Right lobe of liver (tissue), 6 donors: ENCODE measurements at regions not wholly inside any gene's neighbourhood (a gene's known extent, or its start where the extent isn't known, plus 50 kb on each side); places are given as distances from the start of the nearest gene placed in this dataset.

Source experiments
- ATAC-seq, 4 donors: fragments of 200-7000 bp; cut with Tn5 transposase; one replicate each; pipeline ENCODE4 v1.9.1; 2020; ENCODE audit warnings: mild to moderate bottlenecking in 4 of 4, moderate library complexity in 4 of 4
- DNase-seq, 3 donors: peaks; one replicate each; pipeline ENCODE4 v3.0.0-alpha.2; 2020
- H3K27ac ChIP-seq, 3 donors: fragments of 200-600 bp; one replicate each; pipeline ENCODE4 v1.8.0; 2022
- H3K27me3 ChIP-seq, 2 donors: fragments of 200-600 bp; one replicate each; pipeline ENCODE4 v1.8.0; 2022
- H3K36me3 ChIP-seq, 4 donors: fragments of 200-600 bp; sonication (generic) in 1 of 4; one replicate each; pipeline versions ENCODE4 v1.5.1 to v1.8.0; 2017 to 2022; ENCODE audit warnings: control low read depth in 1 of 4
- H3K4me1 ChIP-seq, 4 donors: fragments of 200-600 bp; sonication (generic) in 1 of 4; one replicate each; pipeline versions ENCODE4 v1.5.1 to v1.8.0; 2017 to 2022; ENCODE audit warnings: control low read depth in 1 of 4
- H3K4me3 ChIP-seq, 3 donors: fragments of 200-600 bp; one replicate each; pipeline ENCODE4 v1.8.0; 2022
- H3K9me3 ChIP-seq, 4 donors: fragments of 200-600 bp; sonication (generic) in 1 of 4; one replicate each; pipeline versions ENCODE4 v1.5.1 to v1.8.0; 2017 to 2022; ENCODE audit warnings: control low read depth in 1 of 4
- POLR2A ChIP-seq: fragments of 450-650 bp; IDR thresholded peaks from one replicate; pipeline ENCODE4 v1.6.1; 2017; ENCODE audit warnings: antibody characterized with exemption, mild to moderate bottlenecking
- WGBS: methylation state at CpG from one replicate; pipeline ENCODE4 v1.1.6; 2018; ENCODE audit warnings: low coverage, low lambda C conversion rate; ENCODE audit not compliant: insufficient coverage; ENCODE audit errors: missing lambda C conversion rate; 5-methylcytosine and 5-hydroxymethylcytosine counted together
- intact Hi-C, 2 donors: fragments of 100-400 bp; cut with DNase I; formaldehyde crosslinking; loops; one replicate each; pipeline versions ENCODE4 v1.11.2 to v1.14.1; 2022
- TF ChIP-seq, protein P1 (sequence below), 4 donors: fragments of 200-600 bp in 3 of 4; fragments of 450-650 bp in 1 of 4; IDR thresholded peaks; one replicate each; pipeline versions ENCODE4 v1.5.1 to v1.8.0; 2016 to 2022; ENCODE audit warnings: antibody characterized with exemption in 4 of 4, mild to moderate bottlenecking in 2 of 4
- donor health status: DM: no; HTN: yes; CAD: no.
- donor health status: DM: no; HTN: no; CAD: no.
- donor health status: DM: no; HTN: no; CAD: no.
- donor health status: DM: no; HTN: yes; CAD: no.
- donor health status: DM: no; HTN: yes; CAD: no.

DNA sequence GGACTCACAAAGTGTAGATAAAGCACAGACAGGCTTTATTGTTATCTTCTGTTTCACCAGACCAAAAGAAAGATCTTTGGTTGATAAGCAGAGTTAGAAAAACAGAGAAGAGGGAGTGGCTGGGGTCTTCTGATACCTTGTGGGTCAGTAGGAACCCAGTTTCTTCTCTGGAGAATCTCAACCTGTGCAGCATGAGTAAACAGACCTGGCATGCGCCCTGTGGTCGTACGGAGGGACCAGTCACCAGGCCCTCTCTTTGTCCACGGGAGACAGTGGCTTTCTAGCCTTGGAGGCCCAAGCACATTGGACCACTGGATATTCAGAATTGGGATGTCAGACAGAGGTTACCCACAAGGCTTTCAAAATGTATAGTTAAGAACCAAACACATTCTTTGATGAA is 418.9 kb upstream of the FANCL start:
- H3K36me3 ChIP-seq: no peaks in the 10 kb centered on the region
- 61% methylated on average over 4 of the region's 4 CpGs for WGBS
- intact Hi-C loops: no loop called here

DNA sequence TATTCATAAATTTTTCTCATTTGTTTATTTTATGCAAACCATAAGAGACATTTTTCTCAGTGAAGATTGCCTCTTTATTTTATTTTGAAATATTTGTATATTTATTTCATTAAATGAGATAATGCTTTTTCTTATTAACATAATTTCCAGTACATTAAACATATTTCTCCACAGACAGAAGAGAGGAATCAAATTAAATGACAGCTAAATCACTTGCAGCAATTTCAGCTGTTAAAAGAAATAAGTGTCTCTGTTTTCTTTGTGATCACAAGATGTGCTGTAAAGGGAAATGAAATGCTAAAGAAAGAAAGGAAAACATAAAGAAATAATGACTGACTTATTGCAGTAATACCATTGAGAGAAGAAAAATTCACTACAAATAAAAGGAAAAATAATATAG is 414.0 kb upstream of the FANCL start:
- ATAC-seq: no peak
- no peak overlapping the region for H3K4me3 ChIP-seq
- intact Hi-C loops: no loop called here
- no peaks in the 10 kb centered on the region for H3K27me3 ChIP-seq
- no peaks in the 10 kb centered on the region for H3K36me3 ChIP-seq
- no peak for DNase-seq
- no peaks in the 10 kb centered on the region for H3K9me3 ChIP-seq
- no peak overlapping the region for H3K27ac ChIP-seq
- no peak for TF ChIP-seq POLR2A
- TF ChIP-seq, protein P1, sequence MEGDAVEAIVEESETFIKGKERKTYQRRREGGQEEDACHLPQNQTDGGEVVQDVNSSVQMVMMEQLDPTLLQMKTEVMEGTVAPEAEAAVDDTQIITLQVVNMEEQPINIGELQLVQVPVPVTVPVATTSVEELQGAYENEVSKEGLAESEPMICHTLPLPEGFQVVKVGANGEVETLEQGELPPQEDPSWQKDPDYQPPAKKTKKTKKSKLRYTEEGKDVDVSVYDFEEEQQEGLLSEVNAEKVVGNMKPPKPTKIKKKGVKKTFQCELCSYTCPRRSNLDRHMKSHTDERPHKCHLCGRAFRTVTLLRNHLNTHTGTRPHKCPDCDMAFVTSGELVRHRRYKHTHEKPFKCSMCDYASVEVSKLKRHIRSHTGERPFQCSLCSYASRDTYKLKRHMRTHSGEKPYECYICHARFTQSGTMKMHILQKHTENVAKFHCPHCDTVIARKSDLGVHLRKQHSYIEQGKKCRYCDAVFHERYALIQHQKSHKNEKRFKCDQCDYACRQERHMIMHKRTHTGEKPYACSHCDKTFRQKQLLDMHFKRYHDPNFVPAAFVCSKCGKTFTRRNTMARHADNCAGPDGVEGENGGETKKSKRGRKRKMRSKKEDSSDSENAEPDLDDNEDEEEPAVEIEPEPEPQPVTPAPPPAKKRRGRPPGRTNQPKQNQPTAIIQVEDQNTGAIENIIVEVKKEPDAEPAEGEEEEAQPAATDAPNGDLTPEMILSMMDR (IDR thresholded peaks at IDR 0.05): no peak
- H3K4me1 ChIP-seq: no peaks in the 10 kb centered on the region

More for the DNA sequence above, 418.9 kb upstream of the FANCL start:
- TF ChIP-seq, protein P1 (IDR thresholded peaks at IDR 0.05): no peak
- Histone ChIP-seq H3K4me1 (no peaks in the 10 kb centered on the region), H3K4me3 (no peak overlapping the region), H3K9me3 (no peaks in the 10 kb centered on the region), H3K27me3 (no peaks in the 10 kb centered on the region), H3K27ac (no peak overlapping the region)
- DNase-seq (no peak), ATAC-seq (no peak)

DNA sequence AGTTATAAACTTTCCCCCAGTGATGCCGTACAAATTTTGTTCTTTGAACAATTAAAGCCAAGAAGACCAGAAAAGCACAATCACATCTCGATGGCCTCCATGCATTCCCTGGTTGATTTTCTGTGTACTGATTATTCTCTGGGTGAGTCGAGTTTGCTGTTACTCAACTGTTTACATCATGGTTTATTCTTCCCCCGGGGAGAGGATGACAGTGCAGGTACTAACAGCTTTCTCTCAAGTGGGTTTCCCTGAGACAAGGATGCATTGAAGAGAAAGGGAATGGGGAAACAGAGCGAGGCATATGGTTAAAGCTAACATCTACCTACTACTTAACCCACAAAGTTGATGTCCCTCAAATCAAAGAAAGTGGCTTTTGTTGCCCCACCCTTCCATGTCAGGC is 410.8 kb upstream of the FANCL start:
- H3K4me3 ChIP-seq: no peak overlapping the region
- TF ChIP-seq, protein P1 (IDR thresholded peaks at IDR 0.05): no peak
- no peak for TF ChIP-seq POLR2A
- ATAC-seq: no peak
- no peak overlapping the region for H3K27ac ChIP-seq
- H3K9me3 ChIP-seq: no peaks in the 10 kb centered on the region
- no peaks in the 10 kb centered on the region for H3K27me3 ChIP-seq
- H3K36me3 ChIP-seq: no peaks in the 10 kb centered on the region
- intact Hi-C loops: no loop called here
- DNase-seq: no peak
- 47% methylated on average over 4 of the region's 5 CpGs for WGBS
- no peaks in the 10 kb centered on the region for H3K4me1 ChIP-seq

DNA sequence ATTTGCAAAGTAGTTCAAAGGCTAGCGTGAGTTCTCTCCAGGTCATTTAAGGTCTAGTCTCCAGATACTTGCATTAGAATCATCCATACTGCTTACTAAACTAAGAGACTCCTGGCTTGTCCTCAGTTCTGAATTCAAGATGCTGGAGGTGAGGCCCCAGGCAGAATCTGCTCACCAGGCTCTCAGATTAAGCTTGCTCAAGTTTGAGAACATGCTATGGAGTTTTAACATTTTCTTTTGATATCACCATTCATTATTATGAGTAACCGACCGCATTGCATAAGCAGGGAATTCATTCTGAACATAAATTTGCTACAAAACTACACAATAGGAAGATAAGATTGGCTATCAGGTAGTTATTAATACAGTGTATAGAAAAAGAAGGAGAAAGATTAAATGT is 409.7 kb upstream of the FANCL start:
- no peak for TF ChIP-seq POLR2A
- TF ChIP-seq, protein P1 (IDR thresholded peaks at IDR 0.05): no peak
- no peak for DNase-seq

DNA sequence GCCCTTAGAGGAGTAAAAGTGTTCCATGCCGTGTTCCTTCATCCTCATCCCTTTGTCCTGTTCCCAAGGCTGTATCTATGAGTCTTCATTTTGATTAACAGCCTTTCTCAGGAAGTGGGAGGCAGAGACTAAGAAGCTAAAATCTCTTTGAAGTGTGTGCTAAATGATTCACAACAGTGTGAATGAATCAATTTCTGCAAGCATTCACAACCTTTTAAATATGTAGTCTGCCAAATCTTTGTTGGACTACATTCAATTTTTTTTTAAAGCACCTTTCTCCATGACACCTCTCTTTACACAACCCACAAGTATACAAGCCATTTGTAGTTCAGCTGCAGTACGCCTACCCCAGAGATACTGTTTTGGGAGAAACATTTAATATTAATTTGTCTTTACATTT is 408.6 kb upstream of the FANCL start:
- 54% methylated on average over 2 of the region's 2 CpGs for WGBS
- Histone ChIP-seq H3K4me3 (no peak overlapping the region), H3K9me3 (no peaks in the 10 kb centered on the region), H3K27ac (no peak overlapping the region), H3K36me3 (no peaks in the 10 kb centered on the region), H3K4me1 (no peaks in the 10 kb centered on the region), H3K27me3 (no peaks in the 10 kb centered on the region)
- intact Hi-C loops: no loop called here
- DNase-seq: no peak
- no peak for TF ChIP-seq POLR2A
- TF ChIP-seq, protein P1 (IDR thresholded peaks at IDR 0.05): no peak
- ATAC-seq: no peak

More for the DNA sequence above, 409.7 kb upstream of the FANCL start:
- 74% methylated on average over 3 of the region's 3 CpGs for WGBS
- no peak for ATAC-seq
- H3K4me3 ChIP-seq: no peak overlapping the region
- intact Hi-C loops: no loop called here
- H3K27me3 ChIP-seq: no peaks in the 10 kb centered on the region
- H3K36me3 ChIP-seq: no peaks in the 10 kb centered on the region
- no peak overlapping the region for H3K27ac ChIP-seq
- no peaks in the 10 kb centered on the region for H3K9me3 ChIP-seq
- no peaks in the 10 kb centered on the region for H3K4me1 ChIP-seq
